ENCODE measurements at regions not wholly inside any gene's neighbourhood (a gene's known extent, or its start where the extent isn't known, plus 50 kb on each side); places are given as distances from the start of the nearest gene placed in this dataset.

DNA sequence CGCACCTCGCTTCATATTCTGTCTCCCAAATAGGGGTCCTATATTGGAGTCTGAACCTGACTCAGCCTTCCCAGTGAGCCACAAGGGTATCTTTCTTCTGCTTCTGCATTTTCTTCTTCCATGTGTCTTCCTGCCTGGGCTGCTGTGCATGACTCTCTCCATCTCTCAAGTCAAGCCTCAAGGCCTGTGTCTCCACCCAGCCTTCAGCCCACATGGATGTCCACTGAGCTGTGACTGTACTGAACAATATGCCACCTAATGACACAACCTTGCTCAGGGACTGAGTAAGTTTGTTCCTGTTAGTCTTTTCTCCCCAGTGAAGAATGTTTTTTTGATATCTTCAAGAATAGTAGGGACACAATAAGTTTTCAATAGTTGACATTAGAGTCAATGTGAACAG is 162.7 kb upstream of the TBX20 start:
- DNase-seq, result no peak
- Mint-ChIP-seq H3K36me3 (ENCODE audit: unreplicated experiment) (peaks cover 10% of the 10 kb centered on the region), H3K4me3 (ENCODE audit: unreplicated experiment) (no peak overlapping the region), H3K9me3 (ENCODE audit: unreplicated experiment) (no peaks in the 10 kb centered on the region), H3K4me1 (ENCODE audit: low read depth, unreplicated experiment) (no peaks in the 10 kb centered on the region), H3K27ac (ENCODE audit: unreplicated experiment) (no peak overlapping the region), H3K27me3 (ENCODE audit: unreplicated experiment) (no peaks in the 10 kb centered on the region)
- TF ChIP-seq, protein P1, sequence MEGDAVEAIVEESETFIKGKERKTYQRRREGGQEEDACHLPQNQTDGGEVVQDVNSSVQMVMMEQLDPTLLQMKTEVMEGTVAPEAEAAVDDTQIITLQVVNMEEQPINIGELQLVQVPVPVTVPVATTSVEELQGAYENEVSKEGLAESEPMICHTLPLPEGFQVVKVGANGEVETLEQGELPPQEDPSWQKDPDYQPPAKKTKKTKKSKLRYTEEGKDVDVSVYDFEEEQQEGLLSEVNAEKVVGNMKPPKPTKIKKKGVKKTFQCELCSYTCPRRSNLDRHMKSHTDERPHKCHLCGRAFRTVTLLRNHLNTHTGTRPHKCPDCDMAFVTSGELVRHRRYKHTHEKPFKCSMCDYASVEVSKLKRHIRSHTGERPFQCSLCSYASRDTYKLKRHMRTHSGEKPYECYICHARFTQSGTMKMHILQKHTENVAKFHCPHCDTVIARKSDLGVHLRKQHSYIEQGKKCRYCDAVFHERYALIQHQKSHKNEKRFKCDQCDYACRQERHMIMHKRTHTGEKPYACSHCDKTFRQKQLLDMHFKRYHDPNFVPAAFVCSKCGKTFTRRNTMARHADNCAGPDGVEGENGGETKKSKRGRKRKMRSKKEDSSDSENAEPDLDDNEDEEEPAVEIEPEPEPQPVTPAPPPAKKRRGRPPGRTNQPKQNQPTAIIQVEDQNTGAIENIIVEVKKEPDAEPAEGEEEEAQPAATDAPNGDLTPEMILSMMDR (IDR thresholded peaks at IDR 0.05; ENCODE audit: partially characterized antibody, unreplicated experiment), result no peak

DNA sequence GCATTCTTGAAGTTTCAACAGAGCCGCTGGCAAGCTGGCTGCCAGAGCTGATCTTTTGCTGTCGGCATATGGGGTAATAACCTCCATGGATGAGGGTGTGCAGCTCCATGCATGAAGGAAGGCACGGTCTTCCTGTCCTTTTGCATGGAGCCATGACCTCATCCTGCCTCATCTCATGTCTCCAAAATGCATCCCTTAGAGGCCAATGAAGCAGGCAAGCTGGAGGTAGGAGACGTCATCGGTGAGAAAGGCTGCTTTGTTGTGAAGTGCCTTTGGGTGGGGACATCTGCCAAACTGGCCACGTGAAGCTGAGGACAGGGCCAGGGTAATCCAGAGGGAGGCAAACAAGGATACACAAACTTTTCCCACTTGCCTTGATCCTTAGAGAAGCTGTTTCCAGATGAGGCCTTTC is 161.5 kb upstream of the TBX20 start:
- Mint-ChIP-seq H3K9me3 (ENCODE audit: unreplicated experiment) (no peaks in the 10 kb centered on the region), H3K4me3 (ENCODE audit: unreplicated experiment) (no peak overlapping the region), H3K36me3 (ENCODE audit: unreplicated experiment) (peaks cover 10% of the 10 kb centered on the region), H3K27ac (ENCODE audit: unreplicated experiment) (no peak overlapping the region), H3K4me1 (ENCODE audit: low read depth, unreplicated experiment) (no peaks in the 10 kb centered on the region), H3K27me3 (ENCODE audit: unreplicated experiment) (no peaks in the 10 kb centered on the region)
- no peak for DNase-seq
- TF ChIP-seq, protein P1 (IDR thresholded peaks at IDR 0.05; ENCODE audit: partially characterized antibody, unreplicated experiment), result no peak

DNA sequence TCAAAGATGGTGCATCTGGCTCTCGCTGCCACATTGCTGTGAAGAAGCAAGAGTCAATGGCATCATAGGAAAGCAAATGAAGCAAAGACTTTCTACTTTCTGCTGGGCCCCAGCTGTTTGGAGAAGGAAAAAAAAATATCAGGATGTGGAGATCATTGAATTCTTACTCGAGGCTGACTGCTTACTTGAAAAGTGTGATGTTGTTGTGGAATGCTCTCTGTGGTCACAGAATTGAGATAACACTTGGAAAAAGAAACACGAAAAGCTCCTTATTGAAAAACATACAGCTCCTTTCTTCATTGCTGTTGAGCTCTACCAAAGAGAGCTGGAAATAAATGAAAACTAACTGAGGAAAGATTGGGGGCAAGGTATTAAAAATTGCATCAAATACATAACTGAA is 157.4 kb upstream of the TBX20 start:
- Mint-ChIP-seq H3K27ac (ENCODE audit: unreplicated experiment) (no peak overlapping the region), H3K36me3 (ENCODE audit: unreplicated experiment) (peaks cover 10% of the 10 kb centered on the region), H3K4me3 (ENCODE audit: unreplicated experiment) (no peak overlapping the region), H3K4me1 (ENCODE audit: low read depth, unreplicated experiment) (no peaks in the 10 kb centered on the region), H3K9me3 (ENCODE audit: unreplicated experiment) (no peaks in the 10 kb centered on the region), H3K27me3 (ENCODE audit: unreplicated experiment) (no peaks in the 10 kb centered on the region)
- TF ChIP-seq, protein P1 (IDR thresholded peaks at IDR 0.05; ENCODE audit: partially characterized antibody, unreplicated experiment), result no peak
- DNase-seq, result no peak

DNA sequence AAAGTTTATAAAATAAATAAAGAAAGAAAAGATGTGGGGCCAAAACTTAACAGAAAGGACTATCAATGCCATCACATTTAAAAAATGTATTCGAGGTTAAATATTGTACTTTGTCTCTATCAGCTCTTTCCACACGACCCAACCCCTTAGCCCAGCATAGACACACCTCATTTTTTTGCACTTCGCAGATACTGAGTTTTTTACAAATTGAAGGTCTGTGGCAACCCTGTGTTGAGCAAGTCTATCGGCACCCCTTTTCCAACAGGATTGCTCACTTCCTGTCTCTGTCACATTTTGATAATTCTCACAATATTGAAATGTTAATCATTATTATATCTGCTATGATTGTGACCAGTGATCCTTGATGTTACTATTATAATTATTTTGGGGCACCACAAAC is 151.6 kb upstream of the TBX20 start:
- no peak overlapping the region for H3K27ac Mint-ChIP-seq (ENCODE audit: unreplicated experiment)
- H3K36me3 Mint-ChIP-seq (ENCODE audit: unreplicated experiment), result peaks cover 6% of the 10 kb centered on the region
- no peaks in the 10 kb centered on the region for H3K4me1 Mint-ChIP-seq (ENCODE audit: low read depth, unreplicated experiment)
- TF ChIP-seq, protein P1 (IDR thresholded peaks at IDR 0.05; ENCODE audit: partially characterized antibody, unreplicated experiment), result no peak
- no peaks in the 10 kb centered on the region for H3K27me3 Mint-ChIP-seq (ENCODE audit: unreplicated experiment)
- peaks cover 4% of the 10 kb centered on the region for H3K9me3 Mint-ChIP-seq (ENCODE audit: unreplicated experiment)
- no peak overlapping the region for H3K4me3 Mint-ChIP-seq (ENCODE audit: unreplicated experiment)
- DNase-seq, result no peak

DNA sequence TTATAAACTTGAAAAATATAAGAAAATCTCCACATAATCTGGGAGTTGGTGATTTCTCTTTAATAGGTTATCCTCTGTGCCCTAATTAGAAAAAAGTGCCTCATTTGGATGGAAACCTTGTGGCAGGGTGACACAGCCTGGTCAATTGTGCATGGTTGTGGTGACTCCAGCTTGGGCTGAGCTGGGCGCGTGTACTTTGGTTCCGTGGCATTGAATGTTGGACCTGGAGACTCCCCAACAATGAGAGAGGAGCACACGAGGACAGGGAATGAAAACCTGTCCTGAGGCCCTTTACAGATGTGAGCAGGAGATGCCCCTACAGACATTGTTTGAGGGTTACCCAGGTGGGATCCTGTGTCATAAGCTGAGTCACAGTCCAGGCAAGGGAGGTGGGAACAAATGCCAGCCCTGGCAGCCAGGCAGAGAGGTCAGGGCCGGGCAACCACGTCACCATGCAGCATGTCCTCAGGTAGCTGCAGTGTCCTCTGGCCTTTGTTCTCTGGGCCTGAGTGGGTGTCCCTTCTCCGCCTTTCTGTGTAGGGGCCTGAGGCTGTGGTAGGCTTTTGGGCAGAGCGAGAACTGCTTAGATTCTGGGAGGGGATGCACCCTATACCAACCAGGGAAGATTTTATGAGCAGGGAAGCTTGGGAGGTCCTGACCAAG is 147.4 kb upstream of the TBX20 start:
- peaks cover 4% of the 10 kb centered on the region for H3K9me3 Mint-ChIP-seq (ENCODE audit: unreplicated experiment)
- H3K27ac Mint-ChIP-seq (ENCODE audit: unreplicated experiment), result no peak overlapping the region
- peaks cover 2% of the 10 kb centered on the region for H3K27me3 Mint-ChIP-seq (ENCODE audit: unreplicated experiment)
- H3K4me3 Mint-ChIP-seq (ENCODE audit: unreplicated experiment), result no peak overlapping the region
- TF ChIP-seq, protein P1 (IDR thresholded peaks at IDR 0.05; ENCODE audit: partially characterized antibody, unreplicated experiment), result no peak
- H3K36me3 Mint-ChIP-seq (ENCODE audit: unreplicated experiment), result peaks cover 6% of the 10 kb centered on the region
- DNase-seq, result no peak
- no peaks in the 10 kb centered on the region for H3K4me1 Mint-ChIP-seq (ENCODE audit: low read depth, unreplicated experiment)

Measured in glutamatergic neuron (in vitro differentiated cells).